Smooth muscle cell (in vitro differentiated cells): ENCODE measurements at regions not wholly inside any gene's neighbourhood (a gene's known extent, or its start where the extent isn't known, plus 50 kb on each side); places are given as distances from the start of the nearest gene placed in this dataset.

ENCODE experiments used
- DNase-seq: peaks from one replicate; lab custom pipeline; 2025; ENCODE audit not compliant: unreplicated experiment; lab: John Stamatoyannopoulos, UW
- H2AFZ ChIP-seq: fragments of 200-600 bp; sonication (generic); 2 replicates; pipeline ENCODE4 v1.6.0; 2016; ENCODE audit warnings: antibody characterized with exemption, low read depth, mild to moderate bottlenecking
- H3F3A ChIP-seq: fragments of 200-600 bp; sonication (generic); 2 replicates; pipeline ENCODE4 v1.6.0; 2017; ENCODE audit warnings: antibody characterized with exemption, low read depth
- H3K27ac ChIP-seq: fragments of 200-600 bp; sonication (generic); 2 replicates; pipeline ENCODE4 v1.5.1; 2016; ENCODE audit warnings: low read depth, mild to moderate bottlenecking
- H3K27me3 ChIP-seq: fragments of 200-600 bp; sonication (generic); 2 replicates; pipeline ENCODE4 v1.6.1; 2016; ENCODE audit warnings: low read depth, mild to moderate bottlenecking
- H3K36me3 ChIP-seq: fragments of 200-600 bp; sonication (generic); 2 replicates; pipeline ENCODE4 v1.5.1; 2016; ENCODE audit warnings: low read depth
- H3K4me1 ChIP-seq: fragments of 200-600 bp; sonication (generic); 2 replicates; pipeline ENCODE4 v1.5.1; 2016; ENCODE audit warnings: low read depth
- H3K4me2 ChIP-seq: fragments of 200-600 bp; sonication (generic); 2 replicates; pipeline ENCODE4 v1.6.0; 2016; ENCODE audit warnings: mild to moderate bottlenecking
- H3K4me3 ChIP-seq: fragments of 200-600 bp; sonication (generic); 2 replicates; pipeline ENCODE4 v1.5.1; 2016; ENCODE audit warnings: mild to moderate bottlenecking
- H3K79me2 ChIP-seq: fragments of 200-600 bp; sonication (generic); 2 replicates; pipeline ENCODE4 v1.6.0; 2016; ENCODE audit warnings: low read depth, mild to moderate bottlenecking
- H3K9ac ChIP-seq: fragments of 200-600 bp; sonication (generic); 2 replicates; pipeline ENCODE4 v1.6.0; 2016; ENCODE audit warnings: low read depth
- H3K9me3 ChIP-seq: fragments of 200-600 bp; sonication (generic); replicated peaks from 2 replicates; pipeline ENCODE4 v1.5.1; 2016; ENCODE audit warnings: low read depth
- H4K20me1 ChIP-seq: fragments of 200-600 bp; sonication (generic); 2 replicates; pipeline ENCODE4 v1.6.0; 2016; ENCODE audit warnings: low read depth
- CTCF ChIP-seq: fragments of 200-600 bp; sonication (generic); IDR thresholded peaks from 2 replicates; pipeline ENCODE4 v1.5.1; 2017; ENCODE audit warnings: borderline replicate concordance, mild to moderate bottlenecking, antibody characterized with exemption; ENCODE audit not compliant: insufficient read depth, poor library complexity, severe bottlenecking
- WGBS: methylation state at CpG from one replicate; pipeline ENCODE4 v1.1.7; 2016; ENCODE audit warnings: low lambda C conversion rate; 5-methylcytosine and 5-hydroxymethylcytosine counted together

GRCh38 chr14:101068313-101069227, 165.0 kb upstream of the RTL1 start:
- H3K36me3 ChIP-seq, result no peaks in the 10 kb centered on the region
- H3K79me2 ChIP-seq, result no peaks in the 10 kb centered on the region
- H3K4me3 ChIP-seq, result no peak overlapping the region
- no peak for DNase-seq
- no peak overlapping the region for H3K4me2 ChIP-seq
- 84% methylated on average over 34 of the region's 34 CpGs for whole genome bisulfite sequencing
- H3K27me3 ChIP-seq, result no peaks in the 10 kb centered on the region
- H2AFZ ChIP-seq, result no peak overlapping the region
- H3K4me1 ChIP-seq, result peaks cover 12% of the 10 kb centered on the region
- H4K20me1 ChIP-seq, result no peaks in the 10 kb centered on the region
- H3K9me3 ChIP-seq, result no peaks in the 10 kb centered on the region
- H3K27ac ChIP-seq, result no peak overlapping the region
- no peak overlapping the region for H3K9ac ChIP-seq
- no peak for TF ChIP-seq CTCF
- H3F3A ChIP-seq, result no peaks in the 10 kb centered on the region

DNA sequence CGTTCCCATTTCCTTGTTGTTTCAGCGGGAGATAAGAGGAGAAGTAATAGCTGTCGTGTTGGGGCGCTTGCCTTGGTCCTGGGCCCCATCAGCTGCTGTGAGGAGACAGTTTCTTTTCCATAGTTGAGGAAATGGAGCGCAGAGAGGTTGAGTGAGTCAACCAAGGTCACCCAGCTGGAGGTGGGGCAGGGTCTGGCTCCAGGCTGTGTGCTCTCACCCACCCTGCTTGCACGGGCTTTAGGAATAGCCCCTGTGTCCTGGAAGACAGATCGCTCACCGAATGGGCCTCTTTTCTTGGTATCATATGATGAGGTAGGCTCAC, 165.7 kb upstream of the RTL1 start:
- TF ChIP-seq CTCF, result no peak
- Histone ChIP-seq H3K9ac (no peak overlapping the region), H2AFZ (no peak overlapping the region), H3K4me2 (no peak overlapping the region), H3F3A (no peaks in the 10 kb centered on the region), H3K36me3 (no peaks in the 10 kb centered on the region), H3K4me3 (no peak overlapping the region), H3K27ac (no peak overlapping the region), H3K4me1 (peaks cover 18% of the 10 kb centered on the region), H3K27me3 (no peaks in the 10 kb centered on the region), H3K9me3 (no peaks in the 10 kb centered on the region), H3K79me2 (no peaks in the 10 kb centered on the region), H4K20me1 (no peaks in the 10 kb centered on the region)
- WGBS, result 91% methylated on average over 8 of the region's 8 CpGs
- no peak for DNase-seq

DNA sequence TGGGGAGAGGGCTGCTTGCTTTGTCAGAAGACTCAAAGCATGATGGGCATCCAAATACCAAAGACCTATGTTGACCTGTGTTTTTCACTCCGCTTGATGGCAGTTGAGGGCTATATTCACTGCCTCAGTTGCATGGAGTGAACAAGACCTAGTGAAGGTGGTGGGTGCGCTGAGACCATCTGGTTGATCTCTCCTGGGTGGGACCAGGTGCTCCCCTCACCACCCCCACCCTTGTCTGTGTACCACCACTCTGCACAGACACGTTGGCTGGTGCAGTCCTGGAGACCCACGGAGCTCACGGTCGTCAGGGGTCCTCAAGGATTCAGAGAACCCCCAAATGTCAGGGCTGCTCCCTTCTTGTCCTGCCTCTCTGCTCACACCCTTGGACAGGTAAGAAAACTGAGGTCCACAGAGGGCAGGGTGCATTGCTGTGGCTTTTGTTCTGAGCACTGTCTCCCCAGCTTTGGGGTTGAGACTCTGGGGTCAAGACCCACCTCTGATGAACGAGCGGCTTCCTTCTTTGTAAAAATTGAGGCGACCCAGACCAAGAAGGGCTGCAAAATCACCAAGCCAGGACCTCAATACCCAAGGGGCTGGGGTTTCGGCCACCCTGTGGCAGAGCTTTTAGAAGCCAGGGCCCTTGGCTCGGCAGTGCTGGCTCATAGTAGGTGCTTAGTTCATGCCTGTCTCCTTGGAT, 166.3 kb upstream of the RTL1 start:
- no peaks in the 10 kb centered on the region for H3K27me3 ChIP-seq
- TF ChIP-seq CTCF, result no peak
- H3K36me3 ChIP-seq, result no peaks in the 10 kb centered on the region
- WGBS, result 91% methylated on average over 11 of the region's 11 CpGs
- no peaks in the 10 kb centered on the region for H4K20me1 ChIP-seq
- no peaks in the 10 kb centered on the region for H3K9me3 ChIP-seq
- H3K4me1 ChIP-seq, result peaks cover 18% of the 10 kb centered on the region
- no peak for DNase-seq
- H3K4me3 ChIP-seq, result no peak overlapping the region
- H3K79me2 ChIP-seq, result no peaks in the 10 kb centered on the region
- H3K4me2 ChIP-seq, result no peak overlapping the region
- H3F3A ChIP-seq, result no peaks in the 10 kb centered on the region
- no peak overlapping the region for H2AFZ ChIP-seq
- no peak overlapping the region for H3K27ac ChIP-seq
- H3K9ac ChIP-seq, result no peak overlapping the region
